GM12878 (cell line): ENCODE measurements at regions not wholly inside any gene's neighbourhood (a gene's known extent, or its start where the extent isn't known, plus 50 kb on each side); places are given as distances from the start of the nearest gene placed in this dataset.

Experiments
- ATAC-seq: fragments of 200-7000 bp; cut with Tn5 transposase; 3 replicates; pipeline ENCODE4 v1.9.1; 2020; ENCODE audit warnings: mild to moderate bottlenecking, moderate library complexity
- BruUV-seq: library from RNA; stranded (reverse); fragments of 400-500 nt; replicated peaks from 2 replicates; lab custom pipeline; 2021; lab: Mats Ljungman, UMichigan
- CTCF ChIA-PET: fragments of 300-600 bp; sonication (Branson Sonifier 250); formaldehyde crosslinking; extraction: SDS; loops from one replicate; lab custom pipeline; 2021; ENCODE audit warnings: inconsistent platforms; lab: Yijun Ruan, JAX
- POLR2A ChIA-PET: fragments of 350-600 bp; formaldehyde crosslinking; extraction: SDS; loops from one replicate; lab custom pipeline; 2021; ENCODE audit warnings: inconsistent platforms; lab: Charles Lee
- RAD21 ChIA-PET: fragments of 300-600 bp; sonication (Branson Sonifier 250); formaldehyde crosslinking; loops from one replicate; lab custom pipeline; 2023; ENCODE audit warnings: antibody characterized with exemption; ENCODE audit not compliant: unreplicated experiment; lab: Charles Lee
- SMC1A ChIA-PET: fragments of 300-600 bp; sonication (Branson Sonifier 250); formaldehyde crosslinking; loops from one replicate; lab custom pipeline; 2023; ENCODE audit not compliant: unreplicated experiment, uncharacterized antibody; lab: Charles Lee
- DNase-seq: peaks from one replicate; pipeline ENCODE4 v3.0.0-alpha.2; 2011; ENCODE audit warnings: low read depth, low spot score
- FAIRE-seq: peaks from 3 replicates; lab custom pipeline; 2011; peaks lifted over from hg19 to GRCh38; lab: Jason Lieb, UNC
- H2AFZ ChIP-seq: 2 replicates; pipeline ENCODE4 v1.6.0; 2011; ENCODE audit warnings: low read depth, low read length, control low read depth; ENCODE audit not compliant: control insufficient read depth
- H3K27ac ChIP-seq: 2 replicates; pipeline ENCODE4 v1.5.1; 2011; ENCODE audit warnings: control low read depth; ENCODE audit not compliant: control insufficient read depth, insufficient read depth
- H3K27me3 ChIP-seq, 2 experiments: replicated peaks in 1 of 2; 2 replicates each; pipeline versions ENCODE4 v1.6.0 to v1.6.1; 2011; ENCODE audit warnings: low read length in 1 of 2; ENCODE audit not compliant: control insufficient read depth in 2 of 2, insufficient read depth in 2 of 2
- H3K36me3 ChIP-seq, 2 experiments: 2 replicates each; pipeline ENCODE4 v1.5.1; 2011; ENCODE audit warnings: low read length in 1 of 2; ENCODE audit not compliant: control insufficient read depth in 2 of 2, insufficient read depth in 2 of 2
- H3K4me1 ChIP-seq: 2 replicates; pipeline ENCODE4 v1.6.1; 2011; ENCODE audit warnings: mild to moderate bottlenecking, low read length, moderate library complexity, mixed read lengths; ENCODE audit not compliant: control insufficient read depth, insufficient read depth
- H3K4me2 ChIP-seq: 2 replicates; pipeline ENCODE4 v1.6.0; 2011; ENCODE audit warnings: control low read depth; ENCODE audit not compliant: control insufficient read depth, insufficient read depth
- H3K4me3 ChIP-seq: fragments of 200-600 bp; sonication (generic); 2 replicates; pipeline ENCODE4 v1.5.1; 2016
- H3K79me2 ChIP-seq: 2 replicates; pipeline ENCODE4 v1.6.0; 2011; ENCODE audit warnings: low read length; ENCODE audit not compliant: control insufficient read depth, insufficient read depth
- H3K9ac ChIP-seq: 2 replicates; pipeline ENCODE4 v1.8.0; 2011; ENCODE audit warnings: low read length, control low read depth, mixed read lengths; ENCODE audit not compliant: control insufficient read depth, insufficient read depth
- H3K9me3 ChIP-seq: replicated peaks from 3 replicates; pipeline ENCODE4 v1.5.1; 2011; ENCODE audit warnings: mild to moderate bottlenecking, low read length; ENCODE audit not compliant: control insufficient read depth, insufficient read depth
- H4K20me1 ChIP-seq: 2 replicates; pipeline ENCODE4 v1.6.0; 2011; ENCODE audit not compliant: control insufficient read depth, insufficient read depth
- BRCA1 ChIP-seq: IDR thresholded peaks from 2 replicates; pipeline ENCODE4 v1.6.1; 2011; ENCODE audit warnings: low read depth, low read length, improper control_type of control experiment
- CBFB ChIP-seq: IDR thresholded peaks from 2 replicates; pipeline ENCODE4 v1.6.1; 2016; ENCODE audit warnings: antibody characterized with exemption, low read depth
- CBX5 ChIP-seq: sonication (generic); IDR thresholded peaks from 2 replicates; pipeline ENCODE4 v1.6.1; 2016; ENCODE audit warnings: low read depth, moderate library complexity, mild to moderate bottlenecking, inconsistent platforms
- KLF5 ChIP-seq: fragments of 450-650 bp; IDR thresholded peaks from 2 replicates; pipeline ENCODE4 v1.6.1; 2014; ENCODE audit warnings: mild to moderate bottlenecking; ENCODE audit not compliant: partially characterized antibody
- MXI1 ChIP-seq: fragments of 150-350 bp; IDR thresholded peaks from 2 replicates; pipeline ENCODE4 v1.6.1; 2011; ENCODE audit warnings: low read depth, mild to moderate bottlenecking, inconsistent platforms, low read length, improper control_type of control experiment
- NFYB ChIP-seq: IDR thresholded peaks from 2 replicates; pipeline ENCODE4 v1.6.1; 2011; ENCODE audit warnings: low read depth, mild to moderate bottlenecking, low read length, improper control_type of control experiment, moderate library complexity; ENCODE audit not compliant: insufficient read depth
- PKNOX1 ChIP-seq: fragments of 450-650 bp; IDR thresholded peaks from 2 replicates; pipeline ENCODE4 v1.6.1; 2016; ENCODE audit warnings: mild to moderate bottlenecking
- SMAD5 ChIP-seq: IDR thresholded peaks from 2 replicates; pipeline ENCODE4 v1.6.1; 2016; ENCODE audit warnings: antibody characterized with exemption, low read depth
- SUPT20H ChIP-seq: IDR thresholded peaks from 2 replicates; pipeline ENCODE4 v1.6.1; 2011; ENCODE audit warnings: low read depth, mild to moderate bottlenecking, low read length, moderate library complexity, borderline replicate concordance; ENCODE audit not compliant: control insufficient read depth
- TCF12 ChIP-seq: IDR thresholded peaks from 2 replicates; pipeline ENCODE4 v1.6.1; 2011; ENCODE audit warnings: low read depth, mild to moderate bottlenecking, low read length
- ZSCAN29 ChIP-seq: fragments of 450-650 bp; IDR thresholded peaks from 2 replicates; pipeline ENCODE4 v1.6.1; 2017; ENCODE audit warnings: mild to moderate bottlenecking, moderate library complexity
- WGBS: methylation state at CpG from one replicate; pipeline ENCODE4 v1.1.6; 2016; ENCODE audit warnings: low lambda C conversion rate; ENCODE audit not compliant: insufficient replicate concordance, insufficient coverage; ENCODE audit errors: missing lambda C conversion rate; 5-methylcytosine and 5-hydroxymethylcytosine counted together
- in situ Hi-C: fragments of 300-500 bp; cut with MboI; formaldehyde crosslinking; loops from 9 replicates; pipeline ENCODE4 v1.14.3; 2018; ENCODE audit warnings: mixed read lengths
- intact Hi-C: fragments of 100-400 bp; cut with micrococcal nuclease; formaldehyde crosslinking; loops from one replicate; pipeline ENCODE4 v1.14.2; 2022; ENCODE audit not compliant: unreplicated experiment

- H4K20me1 ChIP-seq: no peaks in the 10 kb centered on the region
- ATAC-seq (no peak), FAIRE-seq (no peak), DNase-seq (no peak)
- H3K9me3 ChIP-seq: no peaks in the 10 kb centered on the region
- no peaks in the 10 kb centered on the region for H3K79me2 ChIP-seq
- TF ChIP-seq KLF5: no peak
- no peak for TF ChIP-seq SUPT20H
- no peak for TF ChIP-seq MXI1
- TF ChIP-seq PKNOX1: no peak
- TF ChIP-seq SMAD5: no peak
- TF ChIP-seq BRCA1: no peak
- TF ChIP-seq TCF12: no peak
- no peak for TF ChIP-seq NFYB
- TF ChIP-seq ZSCAN29: no peak
- no peak for TF ChIP-seq CBFB
- TF ChIP-seq CBX5: no peak
- no peak overlapping the region for H2AFZ ChIP-seq
- H3K27ac ChIP-seq: no peak overlapping the region
- ChIA-PET RAD21 (interaction anchor here (0.7 kb wide), 1 partner anchor 54 kb away, joined by 4 read pairs; no protein-coding TSS in a partner anchor), POLR2A (no interaction called here), SMC1A (no interaction called here), CTCF (interaction anchor here (1.3 kb wide), 1 partner anchor 10 kb away, joined by 3 read pairs; no protein-coding TSS in a partner anchor)
- intact Hi-C loops (no loop called here), in situ Hi-C loops (no loop called here)
- WGBS: 37% methylated on average over 4 of the region's 4 CpGs
- no TSS peak for BruUV-seq
- H3K4me2 ChIP-seq: no peak overlapping the region
- no peak overlapping the region for H3K9ac ChIP-seq
- no peaks in the 10 kb centered on the region for H3K27me3 ChIP-seq
- no peak overlapping the region for H3K4me3 ChIP-seq
- no peaks in the 10 kb centered on the region for H3K36me3 ChIP-seq
- H3K4me1 ChIP-seq: no peaks in the 10 kb centered on the region
These were observed 85.6 kb upstream of the MTPN start for GRCh38 chr7:136062625-136063325.
